Thyroid gland (tissue), 4 donors: ENCODE measurements at regions not wholly inside any gene's neighbourhood (a gene's known extent, or its start where the extent isn't known, plus 50 kb on each side); places are given as distances from the start of the nearest gene placed in this dataset.

Experiments used
- POLR2A ChIP-seq, 2 donors: fragments of 450-650 bp; IDR thresholded peaks; one replicate each; pipeline ENCODE4 v1.6.1; 2017; ENCODE audit warnings: antibody characterized with exemption in 2 of 2, mild to moderate bottlenecking in 2 of 2, moderate library complexity in 1 of 2
- TF ChIP-seq, protein P1 (sequence below), 6 experiments: fragments of 200-600 bp in 3 of 6; fragments of 450-650 bp in 3 of 6; sonication (generic) in 3 of 6; IDR thresholded peaks; one replicate each; pipeline ENCODE4 v1.5.1; 2016 to 2019; ENCODE audit warnings: antibody characterized with exemption in 6 of 6, mild to moderate bottlenecking in 2 of 6, inconsistent platforms in 1 of 6, moderate library complexity in 1 of 6

- TF ChIP-seq, protein P1, sequence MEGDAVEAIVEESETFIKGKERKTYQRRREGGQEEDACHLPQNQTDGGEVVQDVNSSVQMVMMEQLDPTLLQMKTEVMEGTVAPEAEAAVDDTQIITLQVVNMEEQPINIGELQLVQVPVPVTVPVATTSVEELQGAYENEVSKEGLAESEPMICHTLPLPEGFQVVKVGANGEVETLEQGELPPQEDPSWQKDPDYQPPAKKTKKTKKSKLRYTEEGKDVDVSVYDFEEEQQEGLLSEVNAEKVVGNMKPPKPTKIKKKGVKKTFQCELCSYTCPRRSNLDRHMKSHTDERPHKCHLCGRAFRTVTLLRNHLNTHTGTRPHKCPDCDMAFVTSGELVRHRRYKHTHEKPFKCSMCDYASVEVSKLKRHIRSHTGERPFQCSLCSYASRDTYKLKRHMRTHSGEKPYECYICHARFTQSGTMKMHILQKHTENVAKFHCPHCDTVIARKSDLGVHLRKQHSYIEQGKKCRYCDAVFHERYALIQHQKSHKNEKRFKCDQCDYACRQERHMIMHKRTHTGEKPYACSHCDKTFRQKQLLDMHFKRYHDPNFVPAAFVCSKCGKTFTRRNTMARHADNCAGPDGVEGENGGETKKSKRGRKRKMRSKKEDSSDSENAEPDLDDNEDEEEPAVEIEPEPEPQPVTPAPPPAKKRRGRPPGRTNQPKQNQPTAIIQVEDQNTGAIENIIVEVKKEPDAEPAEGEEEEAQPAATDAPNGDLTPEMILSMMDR (IDR thresholded peaks at IDR 0.05): no peak
- TF ChIP-seq POLR2A (IDR thresholded peaks at IDR 0.05): no peak
Observed at GRCh38 chr5:107269256-107269655, 401.5 kb downstream of the EFNA5 start.
